GM12891 (cell line): ENCODE measurements at regions not wholly inside any gene's neighbourhood (a gene's known extent, or its start where the extent isn't known, plus 50 kb on each side); places are given as distances from the start of the nearest gene placed in this dataset.

Source experiments
- PAX5 ChIP-seq: IDR thresholded peaks from 2 replicates; pipeline ENCODE4 v1.6.1; 2011; ENCODE audit warnings: low read length, moderate library complexity, mild to moderate bottlenecking; ENCODE audit not compliant: insufficient read depth, severe bottlenecking
- POLR2A ChIP-seq: IDR thresholded peaks from 2 replicates; pipeline ENCODE4 v1.6.1; 2011; ENCODE audit warnings: low read depth, low read length, control low read depth
- POLR2AphosphoS5 ChIP-seq: IDR thresholded peaks from 2 replicates; pipeline ENCODE4 v1.6.1; 2011; ENCODE audit warnings: low read depth, low read length, control low read depth
- POU2F2 ChIP-seq: IDR thresholded peaks from 2 replicates; pipeline ENCODE4 v1.6.1; 2011; ENCODE audit warnings: low read depth, mild to moderate bottlenecking, control low read depth, low read length, moderate library complexity
- SPI1 ChIP-seq: IDR thresholded peaks from 2 replicates; pipeline ENCODE4 v1.6.1; 2011; ENCODE audit warnings: low read depth, low read length, control low read depth
- TAF1 ChIP-seq: IDR thresholded peaks from 2 replicates; pipeline ENCODE4 v1.6.1; 2011; ENCODE audit warnings: low read depth, low read length, control low read depth

- TF ChIP-seq POLR2A, result no peak
- no peak for TF ChIP-seq POLR2AphosphoS5
- no peak for TF ChIP-seq TAF1
- no peak for TF ChIP-seq SPI1
- no peak for TF ChIP-seq PAX5
- no peak for TF ChIP-seq POU2F2
Measured at GRCh38 chr10:6739530-6740174, 159.6 kb upstream of the PRKCQ start.
